ENCODE measurements at regions not wholly inside any gene's neighbourhood (a gene's known extent, or its start where the extent isn't known, plus 50 kb on each side); places are given as distances from the start of the nearest gene placed in this dataset.

DNA sequence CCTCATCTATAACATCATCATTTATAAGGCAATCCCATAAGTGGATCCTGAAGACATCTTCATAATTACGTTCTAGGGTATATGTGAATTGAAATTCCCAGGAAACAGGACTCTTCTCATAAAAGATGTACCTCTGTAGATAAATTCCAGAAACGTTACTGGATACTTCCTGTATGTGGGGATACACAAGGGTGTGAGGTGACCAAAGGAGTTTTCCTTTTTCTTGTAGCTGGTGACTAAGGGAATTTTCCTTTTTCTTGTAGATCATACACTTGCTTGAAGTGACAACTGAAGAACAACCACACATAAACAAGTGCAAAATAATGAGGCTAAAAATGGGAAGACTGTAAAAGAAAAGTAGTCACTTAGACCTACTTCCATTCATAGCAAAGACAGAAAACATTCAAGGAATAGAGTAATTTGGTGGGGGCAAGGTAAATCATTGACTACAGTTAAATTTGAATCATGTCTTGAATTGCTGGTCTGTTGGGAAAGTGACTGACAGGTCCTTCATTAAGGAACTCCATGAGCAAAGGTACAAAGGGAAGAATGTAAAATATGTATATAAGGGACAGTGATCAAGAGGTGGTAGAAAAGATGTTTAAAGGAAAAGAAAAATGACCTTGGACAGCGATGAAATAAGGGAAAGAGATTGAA, 53.2 kb upstream of the UBE2E3 start:
- TF ChIP-seq TAF1 (IDR thresholded peaks at IDR 0.05; ENCODE audit: borderline replicate concordance, insufficient read depth, low read length) (no peak), REST (IDR thresholded peaks at IDR 0.05; ENCODE audit: insufficient read depth in 1 of 2, low read depth in 2 of 2, low read length in 2 of 2) (no peak), POLR2AphosphoS5 (IDR thresholded peaks at IDR 0.05; ENCODE audit: low read depth, low read length) (no peak)
